HEK293 (cell line): ENCODE measurements at regions not wholly inside any gene's neighbourhood (a gene's known extent, or its start where the extent isn't known, plus 50 kb on each side); places are given as distances from the start of the nearest gene placed in this dataset.

Experiments
- CTCF ChIA-PET: fragments of 350-600 bp; formaldehyde crosslinking; extraction: SDS; loops from one replicate; lab custom pipeline; 2021; ENCODE audit warnings: antibody characterized with exemption; lab: Yijun Ruan, JAX
- POLR2A ChIA-PET: fragments of 300-600 bp; formaldehyde crosslinking; extraction: SDS; loops from one replicate; lab custom pipeline; 2020; ENCODE audit warnings: antibody characterized with exemption, inconsistent platforms; lab: Yijun Ruan, JAX
- H3K27ac ChIP-seq: fragments of 200-500 bp; sonication (Bioruptor generic); 2 replicates; pipeline ENCODE4 v1.5.1; 2014; ENCODE audit warnings: low read depth, low read length, control low read depth, inconsistent platforms; ENCODE audit errors: extremely low read depth
- H3K36me3 ChIP-seq, 2 experiments: fragments of 200-500 bp in 1 of 2; sonication (Bioruptor generic) in 1 of 2; 1 replicate in 1 of 2; 2 replicates in 1 of 2; pipeline ENCODE4 v1.5.1; 2014 to 2017; ENCODE audit warnings: inconsistent platforms in 2 of 2, low read length in 2 of 2; ENCODE audit not compliant: control insufficient read depth in 2 of 2, insufficient read depth in 1 of 2
- H3K4me1 ChIP-seq: fragments of 200-500 bp; sonication (Bioruptor generic); 2 replicates; pipeline ENCODE4 v1.5.1; 2014; ENCODE audit warnings: mild to moderate bottlenecking, low read length, inconsistent platforms; ENCODE audit not compliant: control insufficient read depth, insufficient read depth
- H3K4me3 ChIP-seq: 2 replicates; pipeline ENCODE4 v1.5.1; 2011; ENCODE audit warnings: low read depth, mild to moderate bottlenecking, control low read depth, low read length, moderate library complexity
- H3K9me3 ChIP-seq: fragments of 200-500 bp; sonication (Bioruptor generic); 2 replicates; pipeline ENCODE4 v1.5.1; 2014; ENCODE audit warnings: low read depth, low read length, inconsistent platforms; ENCODE audit not compliant: control insufficient read depth, insufficient read depth
- GLIS2 ChIP-seq: fragments of 450-650 bp; formaldehyde crosslinking; IDR thresholded peaks from 2 replicates; pipeline ENCODE4 v1.5.1; 2016; ENCODE audit warnings: missing biosample characterization, missing genetic modification characterization
- PATZ1 ChIP-seq: fragments of 450-650 bp; formaldehyde crosslinking; IDR thresholded peaks from 2 replicates; pipeline ENCODE4 v1.5.1; 2016; ENCODE audit warnings: missing biosample characterization, missing genetic modification characterization
- PRDM2 ChIP-seq: fragments of 450-650 bp; formaldehyde crosslinking; IDR thresholded peaks from 2 replicates; pipeline ENCODE4 v1.5.1; 2016; ENCODE audit warnings: missing biosample characterization, missing genetic modification characterization, borderline replicate concordance
- REPIN1 ChIP-seq: fragments of 450-650 bp; formaldehyde crosslinking; IDR thresholded peaks from 2 replicates; pipeline ENCODE4 v1.5.1; 2017; ENCODE audit warnings: missing biosample characterization, missing genetic modification characterization, low read depth
- SCRT1 ChIP-seq: fragments of 450-650 bp; formaldehyde crosslinking; IDR thresholded peaks from 2 replicates; pipeline ENCODE4 v1.5.1; 2016; ENCODE audit warnings: missing biosample characterization, missing genetic modification characterization, borderline replicate concordance
- SCRT2 ChIP-seq: fragments of 450-650 bp; formaldehyde crosslinking; IDR thresholded peaks from 2 replicates; pipeline ENCODE4 v1.5.1; 2016; ENCODE audit warnings: missing biosample characterization, missing genetic modification characterization
- ZFP37 ChIP-seq: fragments of 450-650 bp; formaldehyde crosslinking; IDR thresholded peaks from 2 replicates; pipeline ENCODE4 v1.5.1; 2016; ENCODE audit warnings: missing biosample characterization, missing genetic modification characterization
- ZNF19 ChIP-seq: fragments of 450-650 bp; formaldehyde crosslinking; IDR thresholded peaks from 2 replicates; pipeline ENCODE4; 2016; ENCODE audit warnings: missing biosample characterization, missing genetic modification characterization, low read depth
- ZNF292 ChIP-seq: fragments of 450-650 bp; formaldehyde crosslinking; IDR thresholded peaks from 2 replicates; pipeline ENCODE4 v1.5.1; 2016; ENCODE audit warnings: low read depth, missing biosample characterization, missing genetic modification characterization, borderline replicate concordance
- ZNF302 ChIP-seq: fragments of 450-650 bp; formaldehyde crosslinking; IDR thresholded peaks from 2 replicates; pipeline ENCODE4 v1.5.1; 2016; ENCODE audit warnings: missing biosample characterization, missing genetic modification characterization, low read depth
- ZNF518A ChIP-seq: fragments of 450-650 bp; formaldehyde crosslinking; conservative IDR thresholded peaks from 2 replicates; pipeline ENCODE4 v1.5.1; 2016; ENCODE audit warnings: low read depth, missing biosample characterization, missing genetic modification characterization
- ZNF548 ChIP-seq: fragments of 450-650 bp; formaldehyde crosslinking; IDR thresholded peaks from 2 replicates; pipeline ENCODE4 v1.5.1; 2016; ENCODE audit warnings: missing biosample characterization, missing genetic modification characterization
- ZNF596 ChIP-seq: fragments of 450-650 bp; IDR thresholded peaks from 2 replicates; pipeline ENCODE4 v1.5.0; 2018; ENCODE audit warnings: missing biosample characterization, mild to moderate bottlenecking, missing genetic modification characterization, moderate library complexity
- ZNF645 ChIP-seq: fragments of 450-650 bp; formaldehyde crosslinking; IDR thresholded peaks from 2 replicates; pipeline ENCODE4; 2016; ENCODE audit warnings: missing biosample characterization, missing genetic modification characterization
- ZNF843 ChIP-seq: fragments of 450-650 bp; formaldehyde crosslinking; IDR thresholded peaks from 2 replicates; pipeline ENCODE4 v1.5.1; 2016; ENCODE audit warnings: missing biosample characterization, missing genetic modification characterization

- POLR2A ChIA-PET, result no interaction called here
- CTCF ChIA-PET, result interaction anchor here (1.3 kb wide), 1 partner anchor 18 kb away, joined by 5 read pairs; no protein-coding TSS in a partner anchor
- Histone ChIP-seq H3K27ac (no peak overlapping the region), H3K4me1 (no peaks in the 10 kb centered on the region), H3K4me3 (no peak overlapping the region), H3K36me3 (no peaks in the 10 kb centered on the region), H3K9me3 (no peaks in the 10 kb centered on the region)
- TF ChIP-seq ZNF843 (tag by site-specific recombination) (no peak), ZNF518A (tag by site-specific recombination) (no peak), SCRT2 (tag by site-specific recombination) (peak; percentile 51; the same call in 1 of the 2 replicates), ZNF19 (tag by site-specific recombination) (no peak), ZNF645 (no peak)
Observed at GRCh38 chr6:145075425-145075824, 659.9 kb downstream of the EPM2A start.

- CTCF ChIA-PET, result interaction anchor here (1.3 kb wide), 1 partner anchor 17 kb away, joined by 5 read pairs; no protein-coding TSS in a partner anchor
- no peak overlapping the region for H3K27ac ChIP-seq
- no peaks in the 10 kb centered on the region for H3K9me3 ChIP-seq
- no peaks in the 10 kb centered on the region for H3K4me1 ChIP-seq
- no peak overlapping the region for H3K4me3 ChIP-seq
- no peaks in the 10 kb centered on the region for H3K36me3 ChIP-seq
- POLR2A ChIA-PET, result interaction anchor here (0.6 kb wide), 1 partner anchor 860 kb away, joined by 3 read pairs; no protein-coding TSS in a partner anchor
- TF ChIP-seq ZNF302 (tag by site-specific recombination) (no peak), ZNF843 (tag by site-specific recombination) (no peak), SCRT1 (tag by site-specific recombination) (no peak), ZNF548 (tag by site-specific recombination) (no peak), ZNF596 (tag by site-specific recombination) (no peak), GLIS2 (no peak), ZNF292 (tag by site-specific recombination) (no peak), PRDM2 (tag by site-specific recombination) (no peak), PATZ1 (tag by site-specific recombination) (no peak), ZFP37 (tag by site-specific recombination) (no peak), REPIN1 (no peak)
Observed at GRCh38 chr6:145076115-145076841, 659.0 kb downstream of the EPM2A start.
